Liver (tissue), 8 donors: ENCODE measurements at regions not wholly inside any gene's neighbourhood (a gene's known extent, or its start where the extent isn't known, plus 50 kb on each side); places are given as distances from the start of the nearest gene placed in this dataset.

Experiments
- DNase-seq: peaks from one replicate; pipeline ENCODE4 v3.0.0-alpha.2; 2017; ENCODE audit warnings: low spot score
- H3K27ac ChIP-seq, 2 donors: one replicate each; pipeline ENCODE4 v1.7.0; 2013; ENCODE audit warnings: inconsistent platforms in 2 of 2, low read length in 2 of 2, control low read depth in 1 of 2, low read depth in 1 of 2, mild to moderate bottlenecking in 1 of 2
- H3K27me3 ChIP-seq, 4 donors: one replicate each; pipeline versions ENCODE4 v1.6.1 to v1.7.0; 2013; ENCODE audit warnings: low read length in 3 of 4, inconsistent platforms in 1 of 4, mild to moderate bottlenecking in 1 of 4, moderate library complexity in 1 of 4; ENCODE audit not compliant: control insufficient read depth in 4 of 4, insufficient read depth in 4 of 4
- H3K36me3 ChIP-seq, 4 donors: one replicate each; pipeline versions ENCODE4 v1.6.1 to v1.7.0; 2013; ENCODE audit warnings: low read length in 3 of 4, mild to moderate bottlenecking in 3 of 4, low read depth in 1 of 4, moderate library complexity in 1 of 4; ENCODE audit not compliant: control insufficient read depth in 4 of 4, insufficient read depth in 3 of 4
- H3K4me1 ChIP-seq, 4 donors: one replicate each; pipeline versions ENCODE4 v1.6.1 to v1.7.0; 2013; ENCODE audit warnings: low read length in 3 of 4, mild to moderate bottlenecking in 3 of 4, moderate library complexity in 1 of 4; ENCODE audit not compliant: control insufficient read depth in 4 of 4, insufficient read depth in 4 of 4
- H3K4me3 ChIP-seq, 3 donors: one replicate each; pipeline versions ENCODE4 v1.6.1 to v1.7.0; 2013; ENCODE audit warnings: low read length in 3 of 3, control low read depth in 1 of 3, low read depth in 1 of 3, mild to moderate bottlenecking in 1 of 3
- H3K9ac ChIP-seq, 2 donors: one replicate each; pipeline ENCODE4 v1.7.0; 2013; ENCODE audit warnings: low read length in 2 of 2, mild to moderate bottlenecking in 2 of 2, moderate library complexity in 2 of 2, control low read depth in 1 of 2, low read depth in 1 of 2
- H3K9me3 ChIP-seq, 4 donors: one replicate each; pipeline versions ENCODE4 v1.6.1 to v1.7.0; 2013; ENCODE audit warnings: low read length in 3 of 4; ENCODE audit not compliant: control insufficient read depth in 4 of 4
- FOXA1 ChIP-seq: IDR thresholded peaks from 2 replicates; pipeline ENCODE4 v1.6.1; 2016; ENCODE audit warnings: antibody characterized with exemption
- FOXA2 ChIP-seq: IDR thresholded peaks from 2 replicates; pipeline ENCODE4 v1.6.1; 2016; ENCODE audit warnings: antibody characterized with exemption
- GABPA ChIP-seq, 2 donors: IDR thresholded peaks in 1 of 2; conservative IDR thresholded peaks in 1 of 2; 2 replicates each; pipeline ENCODE4 v1.6.1; 2016; ENCODE audit warnings: antibody characterized with exemption in 2 of 2, mild to moderate bottlenecking in 1 of 2, moderate library complexity in 1 of 2
- HNF4A ChIP-seq, 2 donors: conservative IDR thresholded peaks; 2 replicates each; pipeline ENCODE4 v1.6.1; 2016; ENCODE audit warnings: antibody characterized with exemption in 2 of 2, mild to moderate bottlenecking in 2 of 2
- HNF4G ChIP-seq: IDR thresholded peaks from 2 replicates; pipeline ENCODE4 v1.6.1; 2016; ENCODE audit warnings: antibody characterized with exemption
- JUND ChIP-seq, 2 donors: IDR thresholded peaks; 2 replicates each; pipeline ENCODE4 v1.6.1; 2016; ENCODE audit warnings: antibody characterized with exemption in 2 of 2
- NR2F2 ChIP-seq: IDR thresholded peaks from 2 replicates; pipeline ENCODE4 v1.6.1; 2016; ENCODE audit warnings: antibody characterized with exemption
- RAD21 ChIP-seq, 2 donors: IDR thresholded peaks; 2 replicates each; pipeline ENCODE4 v1.6.1; 2016; ENCODE audit warnings: antibody characterized with exemption in 2 of 2, mild to moderate bottlenecking in 2 of 2
- RXRA ChIP-seq, 2 donors: IDR thresholded peaks; 2 replicates each; pipeline ENCODE4 v1.6.1; 2017 to 2018; ENCODE audit warnings: antibody characterized with exemption in 2 of 2, mild to moderate bottlenecking in 1 of 2
- YY1 ChIP-seq: IDR thresholded peaks from 2 replicates; pipeline ENCODE4 v1.6.1; 2016; ENCODE audit warnings: antibody characterized with exemption, mild to moderate bottlenecking
- WGBS: extraction: QIAGEN DNeasy Blood & Tissue Kit; methylation state at CpG from one replicate; pipeline ENCODE4 v1.1.7; 2013; 5-methylcytosine and 5-hydroxymethylcytosine counted together
- TF ChIP-seq, protein P1 (sequence below): IDR thresholded peaks from 2 replicates; pipeline ENCODE4 v1.6.1; 2016; ENCODE audit warnings: antibody characterized with exemption, mild to moderate bottlenecking
- TF ChIP-seq, protein P2 (sequence below): IDR thresholded peaks from 2 replicates; pipeline ENCODE4 v1.6.1; 2016; ENCODE audit warnings: antibody characterized with exemption
- TF ChIP-seq, protein P3 (sequence below): IDR thresholded peaks from 2 replicates; pipeline ENCODE4 v1.6.1; 2016; ENCODE audit warnings: antibody characterized with exemption
- TF ChIP-seq, protein P4 (sequence below): fragments of 150-350 bp; IDR thresholded peaks from 2 replicates; pipeline ENCODE4 v1.5.1; 2017; ENCODE audit warnings: improper control_type of control experiment, low read depth, low read length; ENCODE audit not compliant: missing input control
- donor health status: healthy.
- donor health status: healthy.
- donor health status: healthy.
- donor health status: healthy.
- donor health status: healthy.

DNA sequence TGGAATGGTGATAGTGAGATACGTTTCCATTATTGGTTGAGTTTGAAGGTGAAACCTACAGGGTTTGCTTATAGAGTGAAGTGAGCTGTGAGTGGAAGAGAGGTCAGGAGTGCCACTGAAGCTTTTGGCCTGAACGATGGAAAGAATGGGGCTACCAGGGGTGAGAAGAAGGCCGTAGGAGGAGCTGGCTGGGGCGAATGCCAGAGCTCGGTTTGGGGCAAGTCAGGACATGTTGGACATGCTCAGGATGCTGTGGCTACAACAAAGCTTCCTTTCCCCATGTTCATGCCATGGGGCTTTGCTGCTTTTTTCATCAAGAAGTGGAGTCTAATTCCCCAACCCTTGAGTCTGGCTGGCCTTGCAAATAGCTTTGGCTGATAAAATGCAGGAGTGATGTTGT lies 253.7 kb downstream of the GLRX3 start (continued):
- TF ChIP-seq, protein P1, sequence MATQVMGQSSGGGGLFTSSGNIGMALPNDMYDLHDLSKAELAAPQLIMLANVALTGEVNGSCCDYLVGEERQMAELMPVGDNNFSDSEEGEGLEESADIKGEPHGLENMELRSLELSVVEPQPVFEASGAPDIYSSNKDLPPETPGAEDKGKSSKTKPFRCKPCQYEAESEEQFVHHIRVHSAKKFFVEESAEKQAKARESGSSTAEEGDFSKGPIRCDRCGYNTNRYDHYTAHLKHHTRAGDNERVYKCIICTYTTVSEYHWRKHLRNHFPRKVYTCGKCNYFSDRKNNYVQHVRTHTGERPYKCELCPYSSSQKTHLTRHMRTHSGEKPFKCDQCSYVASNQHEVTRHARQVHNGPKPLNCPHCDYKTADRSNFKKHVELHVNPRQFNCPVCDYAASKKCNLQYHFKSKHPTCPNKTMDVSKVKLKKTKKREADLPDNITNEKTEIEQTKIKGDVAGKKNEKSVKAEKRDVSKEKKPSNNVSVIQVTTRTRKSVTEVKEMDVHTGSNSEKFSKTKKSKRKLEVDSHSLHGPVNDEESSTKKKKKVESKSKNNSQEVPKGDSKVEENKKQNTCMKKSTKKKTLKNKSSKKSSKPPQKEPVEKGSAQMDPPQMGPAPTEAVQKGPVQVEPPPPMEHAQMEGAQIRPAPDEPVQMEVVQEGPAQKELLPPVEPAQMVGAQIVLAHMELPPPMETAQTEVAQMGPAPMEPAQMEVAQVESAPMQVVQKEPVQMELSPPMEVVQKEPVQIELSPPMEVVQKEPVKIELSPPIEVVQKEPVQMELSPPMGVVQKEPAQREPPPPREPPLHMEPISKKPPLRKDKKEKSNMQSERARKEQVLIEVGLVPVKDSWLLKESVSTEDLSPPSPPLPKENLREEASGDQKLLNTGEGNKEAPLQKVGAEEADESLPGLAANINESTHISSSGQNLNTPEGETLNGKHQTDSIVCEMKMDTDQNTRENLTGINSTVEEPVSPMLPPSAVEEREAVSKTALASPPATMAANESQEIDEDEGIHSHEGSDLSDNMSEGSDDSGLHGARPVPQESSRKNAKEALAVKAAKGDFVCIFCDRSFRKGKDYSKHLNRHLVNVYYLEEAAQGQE: no peak
- TF ChIP-seq, protein P2, sequence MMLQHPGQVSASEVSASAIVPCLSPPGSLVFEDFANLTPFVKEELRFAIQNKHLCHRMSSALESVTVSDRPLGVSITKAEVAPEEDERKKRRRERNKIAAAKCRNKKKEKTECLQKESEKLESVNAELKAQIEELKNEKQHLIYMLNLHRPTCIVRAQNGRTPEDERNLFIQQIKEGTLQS: no peak
- TF ChIP-seq RXRA (IDR thresholded peaks at IDR 0.05) (no peak), HNF4G (no peak)

DNA sequence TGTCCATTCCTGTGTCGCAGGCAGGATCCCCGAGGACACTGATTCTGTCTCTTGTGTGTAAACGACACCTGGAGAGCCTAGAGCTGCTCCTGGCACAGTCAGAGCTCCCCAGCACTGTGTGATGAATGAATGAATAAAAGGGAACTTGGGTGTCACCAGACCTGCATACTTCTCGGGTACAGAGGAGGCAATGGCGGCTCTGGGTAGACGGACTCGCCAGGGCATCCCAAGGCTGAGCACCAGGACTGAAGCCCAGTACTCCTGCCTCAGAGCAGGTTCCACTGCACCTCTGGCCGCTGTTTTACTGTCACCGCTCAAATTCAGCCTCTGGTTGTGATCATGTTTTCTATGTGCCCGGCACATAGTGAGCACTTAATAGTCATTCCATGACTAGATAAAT lies 255.8 kb downstream of the GLRX3 start:
- Histone ChIP-seq H3K27ac (no peak overlapping the region), H3K4me1 (no peaks in the 10 kb centered on the region), H3K27me3 (no peaks in the 10 kb centered on the region), H3K9ac (no peak overlapping the region), H3K4me3 (no peak overlapping the region), H3K36me3 (no peaks in the 10 kb centered on the region), H3K9me3 (peaks cover 6 to 21% (median 10%) of the 10 kb centered on the region in 4 donors)
- TF ChIP-seq GABPA (IDR thresholded peaks at IDR 0.05 in 1 of 2, conservative IDR thresholded peaks at IDR 0.05 in 1 of 2): no peak
- no peak for TF ChIP-seq FOXA1
- no peak for TF ChIP-seq YY1
- TF ChIP-seq FOXA2: no peak
- no peak for TF ChIP-seq JUND (IDR thresholded peaks at IDR 0.05)
- TF ChIP-seq, protein P3, sequence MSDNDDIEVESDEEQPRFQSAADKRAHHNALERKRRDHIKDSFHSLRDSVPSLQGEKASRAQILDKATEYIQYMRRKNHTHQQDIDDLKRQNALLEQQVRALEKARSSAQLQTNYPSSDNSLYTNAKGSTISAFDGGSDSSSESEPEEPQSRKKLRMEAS: no peak
- no peak for TF ChIP-seq RXRA (IDR thresholded peaks at IDR 0.05)
- no peak for TF ChIP-seq NR2F2
- no peak for TF ChIP-seq HNF4A (conservative IDR thresholded peaks at IDR 0.05)
- TF ChIP-seq, protein P2: no peak
- TF ChIP-seq, protein P4, sequence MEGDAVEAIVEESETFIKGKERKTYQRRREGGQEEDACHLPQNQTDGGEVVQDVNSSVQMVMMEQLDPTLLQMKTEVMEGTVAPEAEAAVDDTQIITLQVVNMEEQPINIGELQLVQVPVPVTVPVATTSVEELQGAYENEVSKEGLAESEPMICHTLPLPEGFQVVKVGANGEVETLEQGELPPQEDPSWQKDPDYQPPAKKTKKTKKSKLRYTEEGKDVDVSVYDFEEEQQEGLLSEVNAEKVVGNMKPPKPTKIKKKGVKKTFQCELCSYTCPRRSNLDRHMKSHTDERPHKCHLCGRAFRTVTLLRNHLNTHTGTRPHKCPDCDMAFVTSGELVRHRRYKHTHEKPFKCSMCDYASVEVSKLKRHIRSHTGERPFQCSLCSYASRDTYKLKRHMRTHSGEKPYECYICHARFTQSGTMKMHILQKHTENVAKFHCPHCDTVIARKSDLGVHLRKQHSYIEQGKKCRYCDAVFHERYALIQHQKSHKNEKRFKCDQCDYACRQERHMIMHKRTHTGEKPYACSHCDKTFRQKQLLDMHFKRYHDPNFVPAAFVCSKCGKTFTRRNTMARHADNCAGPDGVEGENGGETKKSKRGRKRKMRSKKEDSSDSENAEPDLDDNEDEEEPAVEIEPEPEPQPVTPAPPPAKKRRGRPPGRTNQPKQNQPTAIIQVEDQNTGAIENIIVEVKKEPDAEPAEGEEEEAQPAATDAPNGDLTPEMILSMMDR: no peak
- WGBS: 71% methylated on average over 10 of the region's 10 CpGs
- DNase-seq: no peak

DNA sequence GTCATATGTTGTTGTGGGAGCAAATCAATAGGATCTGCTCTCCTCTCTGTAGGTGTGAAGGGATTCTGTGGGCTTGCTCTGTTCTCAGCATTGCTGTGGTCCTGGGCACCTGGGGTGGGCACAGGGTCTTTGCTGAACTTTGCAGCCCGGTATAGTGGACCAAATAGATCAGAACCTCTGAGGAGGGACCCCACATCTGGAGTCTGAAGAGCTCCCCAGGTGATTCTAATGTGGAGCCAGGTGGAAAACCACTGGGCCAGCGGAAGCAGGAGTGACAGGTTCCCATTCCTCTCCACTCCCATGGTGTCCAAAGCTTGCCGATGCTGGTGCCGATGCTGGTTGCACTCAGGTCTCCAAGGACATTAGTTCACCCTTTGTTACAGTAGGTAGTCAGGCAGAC lies 257.2 kb downstream of the GLRX3 start:
- H3K4me3 ChIP-seq: no peak overlapping the region
- no peak overlapping the region for H3K27ac ChIP-seq
- no peak for DNase-seq
- 87% methylated on average over 4 of the region's 4 CpGs for WGBS
- peaks cover 4 to 19% (median 9%) of the 10 kb centered on the region in 4 donors for H3K9me3 ChIP-seq
- H3K36me3 ChIP-seq: no peaks in the 10 kb centered on the region
- no peaks in the 10 kb centered on the region for H3K4me1 ChIP-seq
- TF ChIP-seq JUND (IDR thresholded peaks at IDR 0.05): no peak
- TF ChIP-seq YY1: no peak
- TF ChIP-seq RAD21 (IDR thresholded peaks at IDR 0.05): no peak
- H3K27me3 ChIP-seq: no peaks in the 10 kb centered on the region
- H3K9ac ChIP-seq: no peak overlapping the region
